Spleen (tissue), 11 donors: ENCODE measurements at regions not wholly inside any gene's neighbourhood (a gene's known extent, or its start where the extent isn't known, plus 50 kb on each side); places are given as distances from the start of the nearest gene placed in this dataset.

Experiments
- DNase-seq: peaks from one replicate; pipeline ENCODE4 v3.0.0-alpha.2; 2020
- H3K27ac ChIP-seq, 8 donors: fragments of 200-600 bp; sonication (generic) in 7 of 8; 1 replicate in 4 of 8; 2 replicates in 4 of 8; pipeline versions ENCODE4 v1.5.0 to v1.8.0; 2016 to 2021; ENCODE audit warnings: inconsistent platforms in 4 of 8, mild to moderate bottlenecking in 4 of 8, moderate library complexity in 1 of 8
- H3K27me3 ChIP-seq, 7 donors: fragments of 200-600 bp; sonication (generic) in 6 of 7; replicated peaks in 1 of 7; 1 replicate in 4 of 7; 2 replicates in 3 of 7; pipeline versions ENCODE4 v1.5.0 to v1.8.0; 2016 to 2021; ENCODE audit warnings: inconsistent platforms in 3 of 7, mild to moderate bottlenecking in 1 of 7
- H3K36me3 ChIP-seq, 6 donors: fragments of 200-600 bp; sonication (generic) in 5 of 6; 1 replicate in 4 of 6; 2 replicates in 2 of 6; pipeline versions ENCODE4 v1.5.0 to v1.8.0; 2016 to 2021; ENCODE audit warnings: inconsistent platforms in 2 of 6
- H3K4me1 ChIP-seq, 6 donors: fragments of 200-600 bp; sonication (generic) in 5 of 6; 1 replicate in 3 of 6; 2 replicates in 3 of 6; pipeline versions ENCODE4 v1.5.0 to v1.8.0; 2016 to 2021; ENCODE audit warnings: inconsistent platforms in 3 of 6
- H3K4me3 ChIP-seq, 8 donors: fragments of 200-600 bp; sonication (generic) in 7 of 8; 1 replicate in 4 of 8; 2 replicates in 4 of 8; pipeline versions ENCODE4 v1.5.0 to v1.8.0; 2016 to 2021; ENCODE audit warnings: inconsistent platforms in 4 of 8, mild to moderate bottlenecking in 4 of 8, moderate library complexity in 2 of 8
- H3K9me3 ChIP-seq, 8 donors: fragments of 200-600 bp; sonication (generic) in 7 of 8; 1 replicate in 4 of 8; 2 replicates in 4 of 8; pipeline versions ENCODE4 v1.5.0 to v1.8.0; 2016 to 2021; ENCODE audit warnings: inconsistent platforms in 4 of 8
- POLR2A ChIP-seq, 3 donors: fragments of 450-650 bp; IDR thresholded peaks; one replicate each; pipeline ENCODE4 v1.5.1; 2017; ENCODE audit warnings: antibody characterized with exemption in 3 of 3, mild to moderate bottlenecking in 1 of 3
- POLR2AphosphoS5 ChIP-seq, 3 donors: sonication (generic); formaldehyde crosslinking; IDR thresholded peaks; one replicate each; pipeline ENCODE4 v1.5.1; 2017; ENCODE audit warnings: antibody characterized with exemption in 3 of 3
- WGBS, 5 donors: extraction: QIAGEN DNeasy Blood & Tissue Kit in 3 of 5; methylation state at CpG; one replicate each; pipeline versions ENCODE4 v1.1.5 to v1.1.7; 2013 to 2018; 5-methylcytosine and 5-hydroxymethylcytosine counted together
- intact Hi-C: fragments of 100-400 bp; cut with DNase I; formaldehyde crosslinking; loops from one replicate; pipeline ENCODE4 v1.15.0; 2023; ENCODE audit warnings: low total_unique reads
- TF ChIP-seq, protein P1 (sequence below), 11 experiments: fragments of 200-600 bp in 7 of 11; fragments of 450-650 bp in 4 of 11; sonication (generic) in 4 of 11; IDR thresholded peaks in 8 of 11; conservative IDR thresholded peaks in 3 of 11; 1 replicate in 7 of 11; 2 replicates in 4 of 11; pipeline versions ENCODE4 v1.4.0 to v1.8.0; 2016 to 2021; ENCODE audit warnings: antibody characterized with exemption in 11 of 11, inconsistent platforms in 4 of 11, mild to moderate bottlenecking in 1 of 11
- donor health status: healthy with polysubstance abuse.
- donor health status: DM: no; HTN: no; CAD: no; lungs with moderate emphysema.
- donor health status: DM: no; HTN: no; CAD: no.
- donor health status: Bipolar disorder and iron deficiency.
- donor health status: healthy.
- donor health status: DM: no; HTN: no; CAD: no.
- donor health status: DM: yes; HTN: yes; CAD: no.

GRCh38 chr16:8489580-8489979 lies 100.7 kb downstream of the TMEM114 start:
- no peak for DNase-seq
- Histone ChIP-seq H3K4me1 (no peaks in the 10 kb centered on the region), H3K9me3 (no peaks in the 10 kb centered on the region), H3K27me3 (peaks cover 0 to 4% (median 0%) of the 10 kb centered on the region in 7 donors), H3K4me3 (no peak overlapping the region), H3K27ac (no peak overlapping the region), H3K36me3 (no peaks in the 10 kb centered on the region)
- intact Hi-C loops = no loop called here
- 71 to 82% (median 78%) methylated on average over 3 of the region's 3 CpGs for WGBS, 5 donors
- TF ChIP-seq, protein P1, sequence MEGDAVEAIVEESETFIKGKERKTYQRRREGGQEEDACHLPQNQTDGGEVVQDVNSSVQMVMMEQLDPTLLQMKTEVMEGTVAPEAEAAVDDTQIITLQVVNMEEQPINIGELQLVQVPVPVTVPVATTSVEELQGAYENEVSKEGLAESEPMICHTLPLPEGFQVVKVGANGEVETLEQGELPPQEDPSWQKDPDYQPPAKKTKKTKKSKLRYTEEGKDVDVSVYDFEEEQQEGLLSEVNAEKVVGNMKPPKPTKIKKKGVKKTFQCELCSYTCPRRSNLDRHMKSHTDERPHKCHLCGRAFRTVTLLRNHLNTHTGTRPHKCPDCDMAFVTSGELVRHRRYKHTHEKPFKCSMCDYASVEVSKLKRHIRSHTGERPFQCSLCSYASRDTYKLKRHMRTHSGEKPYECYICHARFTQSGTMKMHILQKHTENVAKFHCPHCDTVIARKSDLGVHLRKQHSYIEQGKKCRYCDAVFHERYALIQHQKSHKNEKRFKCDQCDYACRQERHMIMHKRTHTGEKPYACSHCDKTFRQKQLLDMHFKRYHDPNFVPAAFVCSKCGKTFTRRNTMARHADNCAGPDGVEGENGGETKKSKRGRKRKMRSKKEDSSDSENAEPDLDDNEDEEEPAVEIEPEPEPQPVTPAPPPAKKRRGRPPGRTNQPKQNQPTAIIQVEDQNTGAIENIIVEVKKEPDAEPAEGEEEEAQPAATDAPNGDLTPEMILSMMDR (IDR thresholded peaks at IDR 0.05 in 8 of 11, conservative IDR thresholded peaks at IDR 0.05 in 3 of 11) = no peak
- TF ChIP-seq POLR2A (IDR thresholded peaks at IDR 0.05) (no peak), POLR2AphosphoS5 (IDR thresholded peaks at IDR 0.05) (no peak)

DNA sequence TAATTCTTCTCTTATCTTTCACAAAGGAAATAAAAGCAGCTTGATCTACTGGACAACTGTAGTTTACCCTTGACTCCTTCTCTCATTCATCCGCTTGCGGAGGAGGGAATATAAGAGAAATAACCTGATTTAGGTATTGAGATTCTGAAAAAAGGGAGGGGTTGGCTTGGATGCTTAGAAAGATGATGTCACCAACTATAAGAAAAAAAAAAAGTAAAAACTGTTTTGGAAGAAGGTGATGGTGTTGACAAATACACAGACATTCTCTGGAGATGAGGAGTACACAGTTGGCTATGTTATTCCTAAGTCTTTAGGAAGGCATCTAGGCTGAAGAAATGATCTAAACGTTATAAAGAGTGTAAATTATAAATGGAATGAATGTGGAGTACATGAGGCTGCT lies 103.3 kb downstream of the TMEM114 start:
- no peak overlapping the region for H3K4me3 ChIP-seq
- intact Hi-C loops = no loop called here
- WGBS, 5 donors = 74 to 86% (median 77%) methylated on average over 3 of the region's 3 CpGs

GRCh38 chr16:8483396-8483795 lies 106.9 kb downstream of the TMEM114 start:
- 72 to 79% (median 77%) methylated on average over 8 of the region's 8 CpGs for WGBS, 5 donors
- no peak for TF ChIP-seq POLR2A (IDR thresholded peaks at IDR 0.05)
- intact Hi-C loops = no loop called here

More for the DNA sequence above, 103.3 kb downstream of the TMEM114 start:
- Histone ChIP-seq H3K27ac (no peak overlapping the region), H3K4me1 (no peaks in the 10 kb centered on the region), H3K36me3 (no peaks in the 10 kb centered on the region), H3K9me3 (no peaks in the 10 kb centered on the region), H3K27me3 (no peaks in the 10 kb centered on the region)
- DNase-seq = no peak
- TF ChIP-seq POLR2A (IDR thresholded peaks at IDR 0.05) = no peak
- TF ChIP-seq, protein P1 (IDR thresholded peaks at IDR 0.05 in 8 of 11, conservative IDR thresholded peaks at IDR 0.05 in 3 of 11) = no peak
- TF ChIP-seq POLR2AphosphoS5 (IDR thresholded peaks at IDR 0.05) = no peak

DNA sequence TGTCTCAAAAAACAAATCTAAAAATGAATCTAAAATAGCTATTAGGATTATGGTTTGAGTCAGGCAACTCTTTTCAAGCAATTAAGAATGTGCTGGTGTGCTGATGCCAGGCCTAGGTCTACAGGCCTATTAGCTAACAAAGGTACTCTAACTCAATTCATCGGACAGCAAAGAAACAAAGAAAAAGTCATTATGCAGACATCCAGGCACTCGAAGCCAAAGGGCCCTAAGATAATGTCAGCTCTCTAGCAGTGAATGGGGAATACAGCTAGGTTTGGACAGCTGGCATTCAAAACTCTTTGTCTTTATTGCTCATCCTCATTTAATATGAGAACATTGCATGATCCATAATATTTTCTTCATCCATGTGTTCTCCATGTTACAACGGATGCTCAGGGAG lies 108.5 kb downstream of the TMEM114 start:
- WGBS, 5 donors = 67 to 84% (median 69%) methylated on average over 3 of the region's 3 CpGs
- TF ChIP-seq, protein P1 (IDR thresholded peaks at IDR 0.05 in 8 of 11, conservative IDR thresholded peaks at IDR 0.05 in 3 of 11) = no peak
- TF ChIP-seq POLR2AphosphoS5 (IDR thresholded peaks at IDR 0.05) (no peak), POLR2A (IDR thresholded peaks at IDR 0.05) (no peak)
- H3K4me3 ChIP-seq = no peak overlapping the region
- H3K27me3 ChIP-seq = no peaks in the 10 kb centered on the region
- H3K36me3 ChIP-seq = no peaks in the 10 kb centered on the region
- intact Hi-C loops = no loop called here
- no peaks in the 10 kb centered on the region for H3K4me1 ChIP-seq
- H3K9me3 ChIP-seq = no peaks in the 10 kb centered on the region
- no peak for DNase-seq
- H3K27ac ChIP-seq = no peak overlapping the region

More at GRCh38 chr16:8483396-8483795, 106.9 kb downstream of the TMEM114 start:
- Histone ChIP-seq H3K27ac (no peak overlapping the region), H3K4me3 (no peak overlapping the region), H3K36me3 (no peaks in the 10 kb centered on the region), H3K27me3 (no peaks in the 10 kb centered on the region), H3K9me3 (no peaks in the 10 kb centered on the region), H3K4me1 (no peaks in the 10 kb centered on the region)
- DNase-seq = no peak

- no peaks in the 10 kb centered on the region for H3K36me3 ChIP-seq
- H3K9me3 ChIP-seq = peaks cover 0 to 4% (median 0%) of the 10 kb centered on the region in 8 donors
- H3K4me3 ChIP-seq = no peak overlapping the region
- no peak for TF ChIP-seq POLR2A (IDR thresholded peaks at IDR 0.05)
- TF ChIP-seq, protein P1 (IDR thresholded peaks at IDR 0.05 in 8 of 11, conservative IDR thresholded peaks at IDR 0.05 in 3 of 11) = no peak
- no peaks in the 10 kb centered on the region for H3K4me1 ChIP-seq
- 74 to 83% (median 76%) methylated on average over 1 of the region's 1 CpG for WGBS, 5 donors
- intact Hi-C loops = no loop called here
- H3K27me3 ChIP-seq = no peaks in the 10 kb centered on the region
- H3K27ac ChIP-seq = no peak overlapping the region
- no peak for DNase-seq
Measured at GRCh38 chr16:8476824-8477223, 113.5 kb downstream of the TMEM114 start.
